HCEC 1CT (cell line): ENCODE measurements at regions not wholly inside any gene's neighbourhood (a gene's known extent, or its start where the extent isn't known, plus 50 kb on each side); places are given as distances from the start of the nearest gene placed in this dataset.
A peak's percentile ranks its signal among the peaks of the same experiment; 100 is the strongest.

Experiments used
- DNase-seq: peaks from one replicate; pipeline ENCODE4 v3.0.0-alpha.2; 2017

- no peak for DNase-seq
Measured at GRCh38 chr2:10520154-10520553, 72.0 kb upstream of the ODC1 start.

GRCh38 chr2:10519394-10519740 lies 71.2 kb upstream of the ODC1 start:
- DNase-seq, result no peak

DNA sequence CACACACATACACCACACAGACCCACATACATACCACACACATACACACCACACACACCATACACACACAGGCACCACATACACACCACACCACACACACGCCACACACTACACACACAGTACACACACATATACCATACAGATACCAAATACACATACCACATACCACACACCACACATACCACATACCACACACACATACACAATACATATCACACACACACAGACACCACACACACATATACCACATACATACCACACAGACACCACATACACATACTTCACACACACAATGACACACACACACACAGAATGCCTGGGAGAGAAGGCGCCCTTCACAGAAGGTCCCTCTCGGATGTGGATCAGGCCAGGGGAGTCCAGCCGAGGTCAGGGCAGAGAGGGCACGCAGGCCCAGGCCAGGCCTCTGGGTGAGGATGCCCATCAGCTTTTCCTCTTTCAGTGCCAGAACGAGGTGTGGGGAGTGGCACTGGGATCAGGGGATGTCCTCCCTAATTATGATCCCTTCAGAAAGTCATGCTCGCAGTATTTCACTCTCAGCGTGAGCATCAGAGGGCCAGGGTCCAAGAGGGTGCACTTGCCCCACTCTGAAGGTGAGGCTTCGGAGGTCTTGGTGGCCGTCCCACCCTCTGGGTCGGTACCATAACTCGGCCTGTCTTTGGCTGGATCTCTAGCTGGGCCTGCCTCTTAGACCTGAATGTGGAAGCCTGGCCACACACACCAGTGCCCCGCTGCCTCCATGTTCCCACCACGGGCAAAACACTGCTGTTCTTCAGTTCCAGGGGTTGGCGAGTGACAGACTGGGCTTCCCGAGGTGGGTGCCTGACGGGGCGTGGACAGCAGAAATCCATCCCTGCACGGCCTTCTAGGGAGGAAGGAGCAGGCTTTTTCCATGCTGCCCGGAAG lies 70.6 kb upstream of the ODC1 start:
- DNase-seq, result no peak

- DNase-seq, result no peak
Measured at GRCh38 chr2:10517351-10518043, 69.4 kb upstream of the ODC1 start.

DNA sequence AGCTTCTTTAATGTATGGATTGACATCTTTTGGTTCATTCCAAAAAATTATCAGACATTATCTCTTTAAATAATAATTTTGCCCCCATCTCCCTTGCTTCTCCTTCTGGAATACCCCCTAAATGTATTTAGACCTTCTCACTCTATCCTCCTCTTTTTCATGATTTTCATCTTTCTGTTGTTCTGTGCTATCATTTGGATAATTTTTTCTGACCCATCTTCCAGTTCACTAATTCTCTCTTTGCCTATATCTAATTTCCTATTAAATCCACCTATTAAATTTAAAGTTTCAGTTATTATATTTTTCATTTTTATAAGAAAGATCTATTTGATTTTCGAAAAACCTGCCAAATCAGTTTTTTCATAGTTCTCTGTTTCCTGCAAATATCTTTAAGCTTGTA lies 67.8 kb upstream of the ODC1 start:
- no peak for DNase-seq

- peak; percentile 98 for DNase-seq
Measured at GRCh38 chr2:10514743-10515142, 66.6 kb upstream of the ODC1 start.

GRCh38 chr2:10514273-10514672 lies 66.1 kb upstream of the ODC1 start:
- no peak for DNase-seq

DNA sequence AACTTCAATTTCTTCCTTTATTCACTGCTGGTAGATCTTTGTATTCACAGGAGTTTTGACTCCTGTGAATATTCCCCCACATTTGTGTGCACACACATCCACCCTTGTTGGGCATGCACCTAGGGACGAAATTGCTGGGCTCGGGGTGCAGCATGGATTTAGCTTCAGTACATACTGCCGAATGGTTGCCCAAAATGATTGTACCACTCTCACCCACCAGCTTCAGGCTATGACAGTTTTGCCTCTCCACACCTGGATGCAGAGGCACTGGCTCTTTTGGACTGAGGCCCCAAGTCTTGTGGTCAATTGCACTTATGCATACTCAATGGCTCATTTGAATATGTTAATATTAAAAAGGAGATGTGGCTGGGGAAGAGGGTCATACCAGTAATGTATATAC lies 65.1 kb upstream of the ODC1 start:
- DNase-seq, result no peak

DNA sequence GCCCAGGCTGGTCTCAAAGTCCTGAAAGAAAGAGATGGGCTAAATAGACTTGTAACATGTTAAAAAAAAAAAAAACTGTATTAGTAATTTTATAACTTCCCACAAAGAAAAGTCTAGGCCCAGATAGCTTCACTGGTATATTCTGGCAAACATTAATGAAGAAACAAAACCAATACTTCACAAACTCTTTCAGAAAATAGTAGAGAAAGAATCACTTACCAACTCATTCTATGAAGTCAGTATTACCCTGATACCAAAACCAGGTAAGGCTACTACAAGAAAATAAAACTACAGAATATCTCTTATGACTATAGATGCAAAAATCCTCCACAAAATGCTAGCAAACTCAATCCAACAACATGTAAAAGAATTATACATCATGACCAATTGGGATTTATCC lies 59.9 kb upstream of the ODC1 start:
- no peak for DNase-seq

DNA sequence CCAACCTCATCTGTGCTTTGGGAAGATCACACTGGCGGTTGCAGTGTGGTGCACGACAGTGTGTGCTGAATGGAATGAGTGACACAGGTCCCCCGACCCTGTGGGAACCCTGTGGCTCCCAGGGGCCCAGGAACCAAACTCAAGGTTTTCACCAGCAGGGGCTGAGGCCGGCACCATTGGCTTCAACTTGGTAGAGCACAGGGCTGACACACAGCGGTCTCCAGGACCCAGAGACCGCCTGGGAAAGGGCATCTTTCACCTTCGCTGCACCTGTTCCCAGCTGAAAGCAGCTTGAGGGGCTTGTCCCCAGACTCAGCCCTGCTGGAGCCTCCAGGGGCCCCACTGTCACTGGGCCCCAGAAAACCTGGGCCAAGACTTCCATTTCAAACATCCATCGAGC lies 59.0 kb upstream of the ODC1 start:
- DNase-seq, result no peak

DNA sequence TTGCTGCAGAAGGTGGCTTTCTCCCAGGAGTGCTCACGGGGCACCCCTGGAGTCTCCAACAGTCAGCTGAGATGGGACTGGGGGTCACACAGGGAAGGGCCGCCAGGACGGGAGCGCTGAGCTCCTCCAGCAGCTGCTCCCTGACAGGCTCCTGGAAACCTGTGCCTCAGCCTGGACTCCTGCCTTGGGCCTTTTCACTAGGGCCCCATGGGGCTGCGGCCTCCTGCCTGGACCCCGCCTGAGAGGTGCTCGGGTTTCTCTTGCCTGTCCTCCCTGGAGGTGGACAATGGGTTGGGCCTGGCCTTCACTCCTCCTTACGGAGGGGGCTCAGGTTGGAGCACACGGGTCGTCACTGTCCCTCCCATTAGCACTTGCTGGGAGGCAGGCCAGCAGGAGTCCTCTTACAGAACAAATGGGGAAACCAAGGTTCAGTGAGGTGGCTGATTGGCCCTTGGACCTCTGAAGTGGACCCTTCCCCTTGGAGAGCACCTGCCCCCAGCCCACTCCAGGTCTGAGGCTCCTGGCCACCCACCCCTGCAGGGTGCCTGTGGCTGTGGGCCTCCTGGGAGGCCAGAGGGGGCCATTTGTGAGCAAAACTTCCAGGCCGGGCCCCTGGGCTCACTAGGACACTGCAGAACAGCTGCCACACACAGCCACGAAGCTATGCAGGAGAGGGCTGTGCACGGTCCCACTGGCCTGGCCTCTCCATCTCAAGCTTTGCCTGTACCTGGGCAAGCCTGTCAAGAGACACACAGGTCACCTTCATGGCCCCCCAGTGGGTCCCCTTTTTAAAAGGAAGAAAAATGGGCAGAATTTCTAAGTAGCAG lies 57.1 kb upstream of the ODC1 start:
- DNase-seq, result no peak

DNA sequence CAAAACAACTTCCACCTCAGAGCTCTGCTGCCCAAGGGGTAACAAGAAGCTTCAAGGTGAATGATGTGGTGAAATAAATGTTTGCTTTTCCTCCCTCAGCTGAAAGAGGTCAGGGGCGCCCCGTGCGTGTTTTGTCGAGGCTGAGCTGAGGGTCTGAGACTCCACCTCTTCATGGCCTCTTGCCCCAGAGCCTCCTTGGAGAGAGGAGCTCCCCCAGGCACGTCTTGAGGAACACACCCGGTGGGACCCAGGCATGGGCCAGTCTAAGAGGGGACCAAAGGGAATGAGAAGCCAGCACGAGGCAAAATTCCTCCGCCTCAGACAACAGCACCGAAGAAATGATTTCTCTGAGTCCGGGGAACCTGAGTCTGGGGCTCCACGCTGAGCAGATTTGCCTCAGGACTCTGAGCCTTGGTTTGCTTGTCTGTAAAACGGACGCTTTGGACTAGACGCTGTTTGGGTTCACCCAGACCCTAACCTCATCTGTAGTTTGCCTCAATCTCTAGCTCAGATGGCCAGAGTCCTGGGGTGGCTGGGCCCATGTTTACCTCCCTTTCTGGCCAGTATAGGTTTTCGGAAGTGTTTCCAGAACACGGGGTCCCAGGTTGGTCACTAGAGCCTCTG lies 56.4 kb upstream of the ODC1 start:
- no peak for DNase-seq

DNA sequence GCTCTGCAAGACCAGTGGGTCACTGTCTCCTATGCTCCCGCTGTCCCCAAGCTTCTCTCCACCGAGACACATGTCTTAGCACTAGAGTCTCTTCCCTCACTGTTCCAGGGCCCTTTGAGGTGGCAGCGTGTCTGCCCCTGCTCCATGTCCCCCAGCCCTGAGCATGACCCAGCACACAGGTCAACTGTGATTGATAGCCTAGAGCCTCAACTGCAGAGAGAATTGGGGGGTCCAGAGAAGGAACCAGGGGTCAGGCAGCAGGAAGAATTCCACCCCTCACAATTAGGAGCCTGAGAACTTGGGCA lies 54.6 kb upstream of the ODC1 start:
- DNase-seq, result no peak

- no peak for DNase-seq
Measured at GRCh38 chr2:10501980-10502802, 54.1 kb upstream of the ODC1 start.

- DNase-seq, result no peak
Measured at GRCh38 chr2:10501451-10501961, 53.4 kb upstream of the ODC1 start.

DNA sequence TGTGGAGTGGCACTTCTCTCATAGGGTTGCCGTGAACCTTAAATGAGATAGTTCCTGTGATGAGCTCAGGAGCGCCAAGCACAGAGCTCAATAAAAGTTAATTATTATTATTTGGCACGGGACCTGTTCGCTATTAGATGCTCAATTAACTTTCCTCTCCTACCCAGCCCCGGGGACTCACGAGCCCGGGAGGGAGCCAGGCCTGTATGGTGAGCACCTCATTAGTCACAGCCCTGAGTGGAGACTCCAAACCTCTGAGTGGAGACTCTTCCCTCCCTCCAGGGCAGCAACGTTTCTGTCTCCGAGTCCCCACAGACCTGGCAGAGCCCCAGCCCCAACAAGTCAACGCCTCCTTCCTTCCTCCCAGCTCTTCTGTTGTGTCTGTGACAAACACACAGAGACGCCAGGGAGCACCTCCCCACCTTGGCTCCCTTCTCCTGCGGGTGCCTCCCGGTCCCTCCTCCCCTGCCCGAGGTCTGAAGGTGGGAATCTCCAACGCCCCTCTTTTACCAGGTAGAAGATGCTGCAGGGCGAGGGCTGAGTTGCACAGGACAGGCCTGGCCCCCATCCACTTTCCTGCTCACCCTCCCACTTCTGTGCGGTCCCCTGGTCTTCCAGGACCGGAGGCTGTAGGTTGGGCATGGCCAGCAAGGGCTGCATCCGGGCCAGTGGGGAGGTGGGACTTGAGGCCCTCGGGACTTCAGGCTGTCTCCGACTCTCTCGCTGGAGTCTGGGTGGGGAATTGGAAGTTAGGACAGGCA lies 52.7 kb upstream of the ODC1 start:
- peak; percentile 13 for DNase-seq

DNA sequence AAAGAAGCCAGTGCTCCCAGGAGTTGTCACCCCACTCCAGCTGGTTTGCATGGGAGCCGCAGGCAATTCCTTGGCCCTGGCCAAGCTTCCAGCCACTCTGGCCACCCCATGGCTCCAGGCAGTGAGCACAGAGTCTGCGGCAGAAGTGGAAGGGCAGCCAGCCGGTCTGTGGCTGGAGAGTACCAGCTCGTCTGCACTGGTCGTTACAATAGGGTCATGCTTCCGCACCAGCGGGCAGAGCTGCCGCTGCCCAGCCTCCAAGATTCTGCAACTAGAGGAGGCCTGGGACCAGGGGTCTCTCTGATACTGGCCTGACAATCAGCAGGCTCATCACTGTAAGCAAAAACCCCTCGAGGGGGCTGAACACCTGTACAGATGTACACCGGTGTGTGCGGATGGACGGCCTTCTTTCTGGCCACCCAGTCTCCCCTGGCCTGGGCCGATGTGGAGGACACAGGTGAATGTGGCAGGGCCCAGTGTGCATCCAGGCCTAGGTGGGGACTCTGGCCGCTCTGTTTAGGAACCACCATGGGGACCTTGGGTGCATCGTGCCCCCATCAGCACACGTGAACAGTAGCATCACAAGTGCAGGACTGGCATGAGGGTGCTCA lies 51.9 kb upstream of the ODC1 start:
- no peak for DNase-seq

DNA sequence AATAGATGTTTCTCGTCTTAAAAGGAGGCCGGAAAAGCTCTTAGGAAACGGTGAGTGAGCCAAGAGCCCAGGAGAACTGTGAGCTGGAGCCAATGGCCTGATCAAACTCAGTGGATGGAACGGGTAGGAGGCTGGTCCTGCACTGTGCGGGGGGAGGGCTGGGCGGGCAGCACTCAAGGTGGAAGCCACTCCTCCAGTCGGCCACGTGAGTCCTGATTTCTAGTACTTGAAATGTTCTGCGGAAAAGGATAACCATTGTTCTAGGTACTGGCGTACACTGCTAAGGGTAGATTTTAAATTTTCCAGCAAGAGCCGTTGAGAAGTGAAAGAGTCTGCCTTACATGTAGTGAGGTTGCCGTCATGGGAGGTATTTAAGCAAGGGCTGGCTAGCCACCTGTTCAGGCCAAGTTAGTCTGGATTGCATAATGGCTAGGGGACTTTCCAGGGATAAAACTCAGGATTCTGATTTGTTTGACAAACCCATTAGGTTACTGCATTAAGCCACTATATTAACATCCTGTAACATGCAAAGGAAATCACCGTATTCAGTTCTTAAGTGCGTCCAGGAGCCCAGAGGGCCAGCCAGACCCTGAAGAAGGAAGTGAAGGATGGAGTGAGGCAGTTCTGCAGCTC lies 51.3 kb upstream of the ODC1 start:
- no peak for DNase-seq

DNA sequence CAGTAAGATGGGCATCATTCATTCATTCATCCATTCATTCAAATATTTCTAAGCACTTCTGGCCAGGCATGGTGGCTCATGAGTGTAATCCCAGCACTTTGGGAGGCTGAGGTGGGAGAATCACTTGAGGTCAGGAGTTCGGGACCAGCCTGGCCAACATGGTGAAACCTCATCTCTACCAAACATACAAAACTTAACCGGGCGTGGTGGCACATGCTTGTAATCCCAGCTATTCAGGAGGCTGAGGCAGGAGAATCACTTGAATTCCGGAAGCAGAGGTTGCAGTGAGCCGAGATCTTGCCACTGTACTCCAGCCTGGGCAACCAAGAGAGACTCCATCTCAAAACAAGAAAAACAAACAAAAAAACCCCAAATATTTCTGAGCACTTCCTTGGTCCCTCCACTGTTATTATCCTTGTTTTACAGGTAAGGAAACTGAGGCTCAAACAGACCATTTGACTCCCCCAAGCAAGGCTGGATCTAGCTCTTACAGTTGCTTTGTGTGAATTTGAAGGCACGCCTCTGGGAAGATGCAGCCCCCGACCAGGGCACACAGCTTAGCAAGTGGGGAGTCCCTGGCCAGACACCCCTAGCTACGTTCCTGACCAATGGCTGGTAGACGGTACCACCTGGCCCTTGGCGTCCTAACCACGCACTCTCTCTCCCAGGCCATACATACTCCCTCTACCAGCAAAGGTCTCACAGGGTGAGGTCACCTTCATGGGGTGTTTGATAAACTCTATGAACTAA lies 50.6 kb upstream of the ODC1 start:
- DNase-seq, result no peak
